ENCODE measurements at regions not wholly inside any gene's neighbourhood (a gene's known extent, or its start where the extent isn't known, plus 50 kb on each side); places are given as distances from the start of the nearest gene placed in this dataset.

DNA sequence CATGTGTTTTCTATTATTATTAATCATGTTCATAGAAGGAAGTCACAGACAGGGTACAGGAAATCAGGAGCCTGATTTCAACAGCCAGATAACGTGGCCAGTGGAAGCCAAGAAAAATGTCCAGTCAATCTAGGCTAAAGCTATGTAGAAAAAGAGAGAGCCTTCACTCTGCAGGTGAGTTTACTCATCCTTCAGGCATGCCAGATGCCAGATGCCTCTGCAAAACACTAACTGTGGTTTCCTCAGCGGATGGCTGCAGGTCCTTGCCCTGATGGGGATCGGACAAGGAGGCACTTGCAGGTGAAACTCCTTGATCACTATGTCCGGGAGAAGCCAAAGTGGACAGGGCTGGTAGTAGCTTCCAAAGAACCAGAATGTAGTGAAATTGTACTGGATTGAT, 962.3 kb upstream of the RAG2 start:
- no peak for DNase-seq

DNA sequence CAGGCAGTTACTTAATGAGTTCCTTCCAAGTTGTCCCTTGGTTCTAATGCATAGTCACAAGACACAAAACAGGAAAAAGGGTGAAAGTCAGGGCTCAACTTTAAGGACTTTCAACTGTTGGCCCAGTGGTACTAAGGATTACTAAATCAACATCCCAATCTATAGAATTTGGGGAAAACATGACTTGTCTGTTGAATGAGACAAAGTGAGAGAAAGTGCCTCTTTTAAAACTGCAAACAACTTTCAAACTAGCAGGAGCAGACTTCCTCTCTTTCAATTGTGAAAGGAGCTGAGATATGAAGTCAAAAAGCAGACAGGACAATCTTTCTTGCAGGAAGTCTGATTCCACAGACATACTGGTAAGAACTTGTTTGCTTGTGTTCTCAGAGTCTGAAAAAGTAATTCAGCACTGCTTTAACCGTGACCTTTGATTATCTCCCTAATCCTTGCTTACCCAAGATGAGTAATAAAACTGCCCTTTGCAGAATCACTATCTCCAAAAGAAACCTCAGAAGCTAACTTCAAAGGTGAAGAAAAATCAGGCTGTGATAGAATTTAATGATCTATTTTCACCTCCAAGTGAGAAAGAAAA, 960.7 kb upstream of the RAG2 start:
- DNase-seq, result no peak

DNA sequence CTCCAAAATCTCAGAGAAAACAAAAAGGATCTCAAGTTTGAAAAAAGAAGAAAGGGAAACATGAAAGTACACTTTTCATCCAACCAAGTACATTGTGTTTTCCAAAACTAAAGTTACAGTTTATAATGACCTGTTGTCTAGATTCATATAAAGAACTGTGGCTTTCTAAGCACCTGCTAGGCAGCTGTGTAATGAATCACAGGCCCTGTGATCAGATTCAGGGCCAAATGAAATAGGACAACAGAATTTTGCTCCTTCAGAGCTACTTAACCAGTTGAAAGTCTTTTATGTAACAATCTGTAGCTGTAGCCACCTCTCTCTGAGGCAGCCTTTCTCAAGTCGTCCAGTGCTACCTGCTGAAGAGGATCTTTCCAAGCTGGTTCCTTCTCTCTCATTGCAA, 960.0 kb upstream of the RAG2 start:
- DNase-seq, result no peak

DNA sequence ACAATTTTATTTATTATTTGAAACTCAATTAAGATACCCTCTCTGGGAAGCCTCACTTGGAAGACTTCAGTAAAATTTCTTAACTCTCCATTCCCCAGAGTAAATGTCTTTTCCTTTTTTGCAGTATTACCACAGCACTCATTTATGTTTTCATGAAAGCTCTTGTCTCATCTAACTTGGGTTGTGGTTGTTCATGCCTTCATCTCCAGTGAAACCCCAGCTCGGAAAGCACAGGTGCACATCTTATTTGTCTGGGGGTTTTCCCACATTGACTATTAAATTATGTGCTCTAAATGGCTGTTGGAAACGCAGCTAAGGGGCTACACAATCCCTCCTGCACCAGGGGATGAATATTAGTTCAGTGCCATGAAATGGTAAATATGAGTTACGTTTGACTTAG, 954.2 kb upstream of the RAG2 start:
- no peak for DNase-seq

DNA sequence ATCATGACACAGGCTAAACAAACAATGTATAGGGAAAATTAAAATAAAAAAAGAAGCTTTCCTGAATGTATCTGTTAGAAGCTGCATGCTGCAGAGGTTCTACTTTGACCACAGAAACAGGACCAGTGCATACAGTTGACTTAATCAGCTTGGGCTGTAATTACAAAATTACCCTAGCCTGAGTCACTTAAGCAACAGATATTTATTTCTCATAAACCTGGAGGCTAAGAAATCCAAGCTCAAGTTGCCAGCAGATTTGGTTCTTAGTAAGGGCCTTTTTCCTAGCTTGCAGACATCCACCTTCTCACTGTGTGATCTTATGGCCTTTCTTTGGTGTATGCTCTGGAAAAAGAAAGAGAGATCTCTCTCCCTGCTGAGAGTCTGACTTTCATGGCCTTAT, 946.5 kb upstream of the RAG2 start:
- no peak for DNase-seq

DNA sequence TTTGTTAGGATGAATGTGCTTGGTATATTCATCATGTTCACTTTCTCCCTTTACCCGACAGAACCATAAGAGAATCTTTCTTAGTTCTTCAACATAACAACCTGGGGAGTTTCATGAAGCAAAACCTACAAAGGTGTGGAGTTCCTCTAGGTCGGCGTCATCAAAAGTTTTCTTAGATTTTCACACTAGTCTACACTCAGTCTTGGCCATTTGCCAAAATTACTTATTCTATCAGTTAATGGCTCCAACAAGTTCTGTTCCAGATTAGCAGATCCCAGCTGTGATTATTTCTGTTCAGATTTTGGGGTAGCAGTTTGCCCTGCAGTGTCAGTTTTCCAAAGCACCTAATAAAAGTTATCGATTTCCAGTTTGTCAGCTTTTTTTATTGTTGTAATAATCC, 935.8 kb upstream of the RAG2 start:
- no peak for DNase-seq

DNA sequence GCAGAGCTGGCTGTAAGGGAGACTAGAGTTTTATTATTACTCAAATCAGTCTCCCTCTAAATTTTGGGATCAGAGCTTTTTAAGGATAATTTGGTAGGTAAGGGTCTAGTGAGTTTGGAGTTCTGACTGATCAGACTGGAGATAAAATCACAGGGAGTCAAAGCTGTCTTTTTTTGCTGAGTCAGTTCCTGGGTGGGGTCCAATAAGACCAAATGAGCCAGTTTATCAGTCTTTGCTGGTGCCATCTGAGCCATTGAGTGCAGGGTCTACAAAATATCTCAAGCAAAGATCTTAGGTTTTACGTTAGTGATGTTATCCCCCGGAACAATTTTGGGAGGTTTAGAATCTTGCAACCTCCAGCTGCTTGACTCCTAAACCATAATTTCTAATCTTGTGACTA, 935.1 kb upstream of the RAG2 start:
- DNase-seq, result no peak

DNA sequence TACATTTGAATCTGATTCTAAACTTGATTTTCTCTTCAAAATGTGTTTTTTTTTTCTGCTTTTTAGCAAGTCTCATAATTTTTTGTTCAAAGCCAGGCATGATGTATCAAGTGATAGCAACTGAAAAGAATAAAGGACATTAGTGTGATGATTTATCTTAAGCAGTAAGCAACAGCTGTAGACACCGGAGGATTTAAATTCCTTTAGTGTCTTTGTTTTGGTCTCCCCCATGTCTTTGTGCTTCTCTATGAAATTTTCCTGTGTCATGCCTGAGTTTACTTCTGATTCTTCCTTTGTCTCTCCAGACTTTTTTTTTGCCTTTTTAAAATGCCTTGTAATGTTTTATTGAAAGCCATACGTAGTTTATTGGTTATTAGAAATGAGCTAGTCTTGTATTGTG, 934.2 kb upstream of the RAG2 start:
- DNase-seq, result no peak

DNA sequence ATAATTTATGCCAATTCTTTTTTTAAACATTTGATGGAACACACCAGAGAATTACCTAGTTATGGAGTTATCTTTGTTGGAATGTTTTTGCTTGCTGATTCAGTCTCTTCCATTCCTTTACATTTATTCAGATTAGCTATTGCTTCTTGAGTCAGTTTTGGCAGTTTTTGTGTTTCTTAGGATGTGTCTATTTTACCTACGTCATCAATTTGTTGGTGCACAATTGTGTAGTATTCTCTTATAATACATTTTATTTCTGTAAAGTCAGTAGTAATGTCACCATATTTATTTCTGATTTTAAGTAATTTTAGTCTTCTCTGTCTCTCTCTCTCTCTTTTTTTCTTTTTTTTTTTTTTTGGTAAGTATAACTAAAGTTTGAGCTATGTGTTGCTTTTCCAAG, 929.5 kb upstream of the RAG2 start:
- no peak for DNase-seq

DNA sequence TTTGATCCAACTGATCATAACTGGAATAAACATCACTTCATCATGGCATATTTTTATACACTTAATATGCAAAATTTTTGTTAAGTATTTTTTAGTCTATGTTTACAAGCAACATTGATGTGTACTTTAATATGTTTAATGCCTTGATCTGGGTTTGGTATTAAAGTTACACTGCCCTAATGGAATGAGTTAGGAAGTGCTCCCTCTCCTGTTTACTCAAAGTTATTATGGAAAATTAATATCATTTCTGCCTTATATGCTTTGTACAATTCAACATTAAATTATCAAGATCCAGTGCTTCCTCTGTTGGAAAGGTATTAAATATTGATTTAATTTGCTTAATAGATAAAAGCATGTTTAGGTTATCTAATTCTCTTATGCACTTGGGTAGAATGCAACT, 927.3 kb upstream of the RAG2 start:
- DNase-seq, result no peak

DNA sequence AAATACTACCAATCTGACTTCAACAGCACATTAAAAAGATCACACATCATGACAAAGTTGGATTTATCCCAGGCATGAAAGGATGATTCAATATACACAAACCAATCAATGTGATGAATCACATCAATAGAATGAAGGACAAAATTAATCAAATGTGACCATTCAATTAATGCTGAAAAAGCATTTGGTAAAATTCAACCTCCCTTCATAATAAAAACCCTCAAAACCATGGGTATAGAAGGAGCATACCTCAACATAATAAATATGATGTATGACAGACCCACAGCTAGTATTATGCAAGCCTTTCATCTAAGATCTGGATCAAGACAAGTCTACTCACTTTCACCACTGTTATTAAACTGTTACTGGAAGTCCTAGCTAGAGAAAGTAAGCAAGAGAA, 921.7 kb upstream of the RAG2 start:
- DNase-seq, result no peak

DNA sequence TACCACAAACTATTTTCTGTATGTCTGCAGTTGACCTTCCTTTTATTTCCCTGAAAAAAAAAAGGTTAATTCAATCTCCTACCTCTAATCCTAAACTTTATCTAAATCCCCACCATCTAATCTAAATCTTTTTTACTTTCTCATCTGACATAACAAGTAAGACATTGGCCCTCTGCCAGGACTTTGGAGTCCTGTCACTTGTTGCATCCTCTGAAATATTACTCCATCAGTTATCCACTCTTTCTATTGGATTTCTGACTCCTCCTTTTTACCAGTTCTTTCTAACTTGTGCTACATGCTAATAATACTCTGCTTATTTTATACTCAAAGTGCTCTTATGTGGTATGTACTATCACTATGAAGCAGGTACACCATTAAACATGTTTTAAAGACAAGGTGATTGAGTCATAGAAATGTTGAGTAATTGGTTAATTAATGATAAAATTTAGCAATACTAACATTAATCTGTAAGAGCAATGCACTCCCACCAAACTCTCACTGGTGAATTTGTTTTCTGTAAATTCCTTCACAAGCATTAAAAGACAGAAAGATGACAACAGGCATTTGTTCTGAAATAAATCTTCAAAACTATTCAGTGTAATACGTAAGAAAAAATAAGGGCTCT, 914.2 kb upstream of the RAG2 start:
- no peak for DNase-seq

DNA sequence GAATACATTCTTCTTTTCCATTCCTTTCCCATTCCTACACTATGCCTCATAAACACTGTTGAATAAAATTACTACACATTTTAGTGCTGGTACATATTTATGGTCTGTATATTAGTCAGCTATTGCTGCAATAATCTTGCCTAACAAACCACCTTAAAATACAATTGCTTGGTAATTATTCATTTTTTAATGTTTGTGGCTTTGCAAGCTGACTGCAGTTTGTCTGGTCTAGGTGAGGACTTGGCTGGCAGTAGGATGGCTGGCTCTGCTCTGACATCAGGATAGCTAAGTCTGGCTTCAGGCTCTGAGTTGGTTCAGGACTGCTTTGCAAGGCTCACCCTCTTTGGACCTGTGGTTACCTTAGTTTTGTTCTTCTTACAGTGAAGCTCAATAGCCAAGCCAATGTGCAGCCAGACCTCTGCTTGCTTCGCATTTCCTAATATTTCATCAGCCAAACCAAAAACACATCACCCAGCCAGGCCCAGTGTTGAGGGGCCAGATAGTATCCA, 913.4 kb upstream of the RAG2 start:
- DNase-seq, result no peak

DNA sequence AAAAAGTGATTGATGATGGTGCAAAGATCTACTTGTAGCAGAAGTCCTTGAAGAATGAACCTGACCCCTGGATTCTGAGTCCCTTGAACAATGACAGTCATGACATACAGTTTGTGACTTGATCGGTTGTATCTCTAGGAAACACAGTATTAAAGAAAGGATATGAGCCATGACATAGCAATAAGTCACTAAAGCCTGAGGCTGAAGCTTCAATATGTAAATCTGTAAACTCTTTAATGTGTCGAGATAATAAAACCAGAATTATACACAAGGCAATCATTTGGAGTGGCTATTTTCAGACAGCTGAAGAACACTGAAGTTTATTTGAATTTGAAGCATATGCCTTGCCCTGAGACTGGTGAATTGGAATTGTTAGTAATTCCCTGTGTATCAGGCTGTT, 911.5 kb upstream of the RAG2 start:
- DNase-seq, result no peak

DNA sequence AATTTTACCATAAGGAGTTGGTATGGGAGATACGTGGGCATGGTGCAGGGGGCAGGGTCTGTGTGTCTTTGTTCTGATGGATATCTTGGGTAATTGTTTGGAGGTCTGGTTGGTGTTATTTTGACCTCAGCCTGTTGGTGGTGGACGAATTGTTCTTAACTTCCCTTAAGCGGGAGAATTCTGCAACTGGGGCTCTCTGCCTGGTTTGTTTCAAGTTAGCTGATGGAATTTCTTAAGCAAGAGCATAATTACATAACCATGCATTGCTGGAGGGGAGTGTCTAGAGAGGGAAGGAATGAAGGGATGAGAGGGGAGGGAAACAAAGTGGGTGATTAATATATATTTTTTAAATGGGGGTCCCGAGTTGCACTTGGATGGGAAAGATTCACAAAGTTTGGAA, 908.5 kb upstream of the RAG2 start:
- DNase-seq, result no peak

DNA sequence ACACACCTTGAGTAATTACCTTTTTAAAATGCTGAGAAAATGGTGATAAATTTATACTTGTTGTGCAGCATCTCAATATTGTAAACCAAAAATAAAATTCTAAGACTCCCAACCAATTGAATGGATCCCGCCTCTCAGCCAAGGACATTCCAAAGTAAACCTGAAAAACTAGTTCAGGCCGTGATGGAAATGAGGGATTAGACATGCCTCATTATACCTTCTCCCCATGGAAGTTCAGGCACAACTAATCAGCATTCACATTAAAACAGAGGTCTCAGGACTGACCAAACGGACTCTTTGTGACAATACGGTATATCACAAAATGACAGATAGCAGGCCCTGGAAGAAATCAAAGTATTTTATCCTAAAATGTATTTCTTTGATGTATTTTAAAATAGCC, 907.4 kb upstream of the RAG2 start:
- no peak for DNase-seq

DNA sequence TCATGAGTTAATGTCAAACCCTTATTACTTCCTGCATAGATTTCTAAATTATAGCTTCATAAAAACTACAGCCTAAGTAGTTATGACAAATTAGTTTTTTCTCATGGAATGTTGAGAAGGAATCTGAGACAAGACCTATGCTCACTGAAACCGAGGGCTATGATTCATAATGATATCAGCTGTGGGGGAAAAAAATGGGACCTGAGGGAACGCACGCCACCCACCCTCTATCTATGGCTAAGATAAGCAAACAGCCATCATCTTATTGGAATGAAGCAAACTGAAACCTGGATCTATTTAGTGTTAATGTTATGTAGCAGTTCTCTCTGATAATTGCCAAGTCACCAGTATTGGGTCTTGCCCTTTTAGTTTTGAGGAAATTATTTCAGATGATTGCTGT, 906.9 kb upstream of the RAG2 start:
- DNase-seq, result no peak

DNA sequence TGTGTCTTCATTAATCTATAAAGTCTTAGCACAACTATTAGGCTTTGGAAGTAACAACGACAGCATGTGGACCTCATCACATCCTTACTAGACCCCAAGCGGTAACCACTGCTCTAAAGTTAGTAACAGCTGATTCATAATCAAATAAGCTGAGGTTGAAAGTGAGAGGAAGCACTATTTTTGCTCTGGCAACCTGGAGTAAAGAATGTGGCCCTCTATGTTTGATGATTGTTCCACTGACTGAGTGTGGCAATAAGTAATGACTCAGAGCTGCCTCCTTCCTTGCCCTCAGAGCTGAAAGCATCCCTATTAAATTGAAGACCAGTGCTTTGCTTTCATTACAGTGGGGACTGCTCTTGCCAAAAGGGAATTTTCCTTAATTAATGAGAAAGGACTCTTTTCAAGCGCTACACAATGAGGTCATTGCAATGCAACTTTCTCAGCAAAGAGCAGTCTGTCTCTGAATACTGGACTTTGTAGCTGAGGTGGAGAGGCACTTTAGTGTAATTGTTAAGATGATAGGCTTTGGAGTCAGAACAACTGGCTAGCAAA, 906.1 kb upstream of the RAG2 start:
- DNase-seq, result no peak

DNA sequence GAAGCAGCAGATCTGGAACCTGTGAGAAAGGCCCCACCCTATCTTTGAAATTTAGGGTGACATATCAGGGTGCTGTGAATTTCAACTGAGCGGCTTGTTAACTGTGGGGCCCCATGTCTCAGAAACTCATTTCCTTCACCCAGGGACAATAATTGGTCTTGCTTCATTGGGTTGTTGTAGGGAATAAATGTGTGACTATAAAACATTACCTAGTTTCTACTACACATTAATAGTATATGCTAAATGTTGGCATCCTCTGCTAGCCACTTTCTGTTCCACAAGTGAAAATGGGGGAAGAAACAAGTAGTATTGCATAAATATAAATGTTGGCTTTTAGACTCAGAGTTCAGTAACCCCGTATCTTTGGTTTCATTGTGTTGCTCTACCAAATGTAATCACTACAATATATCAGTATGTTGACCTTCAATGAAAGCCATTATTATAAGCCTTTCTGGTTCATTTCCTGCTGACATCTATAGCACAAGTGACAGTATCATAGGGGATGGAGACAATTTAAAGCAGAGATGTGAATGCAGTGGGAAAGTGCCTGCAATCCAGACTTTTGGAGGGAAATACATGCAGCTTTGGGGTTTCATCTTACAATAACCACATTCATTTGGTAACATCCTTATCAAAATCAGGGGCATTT, 905.5 kb upstream of the RAG2 start:
- DNase-seq, result no peak

DNA sequence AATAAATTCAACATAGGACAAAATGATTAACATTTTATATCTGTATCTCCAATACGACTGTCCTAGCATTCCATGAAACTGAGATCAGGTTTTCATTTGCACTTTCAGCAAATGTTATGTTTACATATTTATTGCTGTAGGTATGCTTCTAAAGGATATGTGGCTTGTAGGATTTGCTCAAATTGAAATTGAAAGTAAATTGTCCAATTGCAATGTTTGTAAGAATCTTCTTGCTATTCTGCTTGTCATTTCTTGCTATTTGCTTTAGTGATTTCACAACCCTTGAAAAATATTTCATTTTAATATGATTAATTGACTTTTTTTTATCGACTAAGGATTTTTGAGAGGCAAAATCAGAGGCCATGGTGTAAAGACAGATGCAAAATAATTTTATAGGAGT, 904.2 kb upstream of the RAG2 start:
- DNase-seq, result no peak

DNA sequence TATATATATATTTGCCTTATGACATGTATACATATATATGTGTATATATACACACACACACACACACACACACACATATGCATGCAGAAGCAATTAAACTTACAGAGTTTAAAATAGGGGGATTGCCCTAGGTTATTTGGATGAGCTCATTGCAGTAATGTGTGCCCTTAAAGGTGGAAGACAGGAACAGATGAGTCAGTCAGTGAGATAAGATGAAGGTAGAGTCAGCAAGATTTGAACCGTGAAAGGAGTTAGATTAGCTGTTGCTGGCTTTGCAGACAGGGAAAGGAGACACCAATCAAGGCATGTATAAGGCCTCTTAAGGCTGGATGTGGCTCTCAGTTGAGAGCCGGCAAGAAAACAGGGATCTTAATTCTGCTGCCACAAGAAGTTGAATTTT, 902.4 kb upstream of the RAG2 start:
- DNase-seq, result no peak

DNA sequence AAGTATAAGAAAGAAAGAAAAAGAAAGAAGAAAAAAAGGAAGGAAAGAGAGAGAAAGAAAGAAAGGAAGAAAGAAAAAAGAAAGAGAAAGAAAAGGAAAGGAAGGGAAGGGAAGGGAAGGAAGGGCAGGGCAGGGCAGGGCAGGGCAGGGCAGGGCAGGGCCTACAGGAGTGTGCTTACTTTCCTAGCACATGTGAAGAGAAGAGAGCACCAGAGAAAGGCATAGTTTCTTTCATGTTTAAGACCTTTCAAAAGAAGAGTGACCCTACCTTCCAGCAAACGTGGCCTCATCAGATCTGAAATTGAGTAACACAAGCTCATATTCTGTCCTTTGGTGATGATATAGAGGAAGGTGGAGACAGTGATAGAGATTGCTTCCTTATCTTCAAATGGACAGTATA, 899.3 kb upstream of the RAG2 start:
- no peak for DNase-seq

DNA sequence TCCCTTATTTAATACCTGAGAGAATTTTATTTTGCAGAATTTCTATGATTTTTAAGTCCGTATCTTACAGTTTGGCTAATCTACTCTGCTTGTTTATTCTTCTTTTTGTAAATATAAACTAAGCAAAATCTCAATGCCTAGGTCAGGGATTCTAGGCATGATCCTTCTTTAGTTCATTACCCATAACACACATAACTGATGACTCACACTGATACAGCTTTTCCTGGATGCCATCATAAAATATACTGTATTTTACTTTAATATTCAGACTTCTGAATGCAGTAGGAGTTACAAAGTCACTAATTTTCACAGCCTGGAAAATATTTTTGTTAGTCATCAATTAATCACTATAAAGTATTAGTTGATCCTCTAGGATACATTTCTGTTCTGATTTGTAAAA, 898.2 kb upstream of the RAG2 start:
- DNase-seq, result no peak

DNA sequence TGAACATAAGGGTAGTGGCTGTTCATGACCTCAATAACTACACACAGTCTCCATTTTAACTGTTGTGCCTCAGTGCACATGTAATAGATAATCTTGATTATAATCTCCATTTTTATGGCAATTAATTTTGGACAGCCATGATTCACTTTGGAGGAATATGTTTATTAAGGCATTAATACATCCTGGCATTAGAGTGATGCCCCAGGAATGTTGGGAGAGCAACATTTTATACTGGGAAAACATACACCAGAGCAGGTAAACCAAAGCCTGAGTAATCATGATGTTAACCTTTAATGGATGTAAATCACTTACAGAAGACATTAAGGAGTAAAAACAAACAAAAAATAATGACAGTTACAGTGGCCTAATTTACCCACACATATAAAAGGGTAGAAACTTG, 886.3 kb upstream of the RAG2 start:
- no peak for DNase-seq

DNA sequence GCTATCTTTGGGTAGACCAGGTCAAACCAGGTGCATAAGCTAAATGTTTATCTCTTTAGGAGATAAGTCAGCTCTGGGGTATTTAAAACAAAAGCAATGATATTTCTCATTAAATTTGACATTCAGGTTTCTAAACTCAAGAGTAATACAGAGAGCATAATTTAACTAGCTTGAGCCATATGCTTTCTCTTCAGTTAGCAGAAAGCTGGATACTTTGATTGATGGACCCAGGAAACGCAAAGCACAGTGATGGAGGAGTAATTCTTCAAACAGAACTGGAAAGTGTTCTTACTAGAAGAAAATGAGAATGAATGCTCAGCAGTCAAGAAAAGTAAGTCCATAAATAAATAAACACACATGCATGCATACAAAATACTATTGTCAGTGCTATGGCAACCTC, 885.7 kb upstream of the RAG2 start:
- no peak for DNase-seq
